GM12875 (cell line): ENCODE measurements at regions not wholly inside any gene's neighbourhood (a gene's known extent, or its start where the extent isn't known, plus 50 kb on each side); places are given as distances from the start of the nearest gene placed in this dataset.
"Not testable (repeated sequence)": the region's sequence is repeated elsewhere in the genome, so short reads cannot be mapped to it uniquely, and the experiment has no call there.

Experiments used
- H3K4me3 ChIP-seq: one replicate; pipeline ENCODE4 v1.5.1; 2011; ENCODE audit warnings: low read depth, low read length, control low read depth
- CTCF ChIP-seq: IDR thresholded peaks from 2 replicates; pipeline ENCODE4 v1.5.1; 2011; ENCODE audit warnings: low read depth, mild to moderate bottlenecking, control low read depth, inconsistent platforms, low read length, moderate library complexity, borderline replicate concordance; ENCODE audit not compliant: insufficient read depth

GRCh38 chr2:230636684-230637271 is 75.9 kb upstream of the CAB39 start:
- no peak overlapping the region for H3K4me3 ChIP-seq
- no peak for TF ChIP-seq CTCF

- not testable (repeated sequence) for H3K4me3 ChIP-seq
Observed at GRCh38 chr2:230637486-230637885, 75.2 kb upstream of the CAB39 start.

GRCh38 chr2:230640540-230641011 is 72.1 kb upstream of the CAB39 start:
- no peak for TF ChIP-seq CTCF
- H3K4me3 ChIP-seq, result no peak overlapping the region

GRCh38 chr2:230642966-230643365 is 69.7 kb upstream of the CAB39 start:
- TF ChIP-seq CTCF, result no peak

GRCh38 chr2:230643576-230644291 is 68.9 kb upstream of the CAB39 start:
- TF ChIP-seq CTCF, result no peak
- no peak overlapping the region for H3K4me3 ChIP-seq

More at GRCh38 chr2:230642966-230643365, 69.7 kb upstream of the CAB39 start:
- H3K4me3 ChIP-seq, result no peak overlapping the region

- H3K4me3 ChIP-seq, result no peak overlapping the region
- TF ChIP-seq CTCF, result no peak
Observed at GRCh38 chr2:230644356-230644935, 68.2 kb upstream of the CAB39 start.

- TF ChIP-seq CTCF, result no peak
- H3K4me3 ChIP-seq, result no peak overlapping the region
Observed at GRCh38 chr2:230648356-230648755, 64.3 kb upstream of the CAB39 start.
